ENCODE measurements at regions not wholly inside any gene's neighbourhood (a gene's known extent, or its start where the extent isn't known, plus 50 kb on each side); places are given as distances from the start of the nearest gene placed in this dataset.

GRCh38 chr6:2410656-2411380, 165.4 kb upstream of the GMDS start:
- in situ Hi-C loops (cut with MboI; ENCODE audit: low pct_unique_long_range_greater_than_20kb, low sequenced_read_pairs) = no loop called here
- no peak for DNase-seq

GRCh38 chr6:2407525-2407924, 162.1 kb upstream of the GMDS start:
- DNase-seq = no peak
- in situ Hi-C loops (cut with MboI; ENCODE audit: low pct_unique_long_range_greater_than_20kb, low sequenced_read_pairs) = no loop called here

DNA sequence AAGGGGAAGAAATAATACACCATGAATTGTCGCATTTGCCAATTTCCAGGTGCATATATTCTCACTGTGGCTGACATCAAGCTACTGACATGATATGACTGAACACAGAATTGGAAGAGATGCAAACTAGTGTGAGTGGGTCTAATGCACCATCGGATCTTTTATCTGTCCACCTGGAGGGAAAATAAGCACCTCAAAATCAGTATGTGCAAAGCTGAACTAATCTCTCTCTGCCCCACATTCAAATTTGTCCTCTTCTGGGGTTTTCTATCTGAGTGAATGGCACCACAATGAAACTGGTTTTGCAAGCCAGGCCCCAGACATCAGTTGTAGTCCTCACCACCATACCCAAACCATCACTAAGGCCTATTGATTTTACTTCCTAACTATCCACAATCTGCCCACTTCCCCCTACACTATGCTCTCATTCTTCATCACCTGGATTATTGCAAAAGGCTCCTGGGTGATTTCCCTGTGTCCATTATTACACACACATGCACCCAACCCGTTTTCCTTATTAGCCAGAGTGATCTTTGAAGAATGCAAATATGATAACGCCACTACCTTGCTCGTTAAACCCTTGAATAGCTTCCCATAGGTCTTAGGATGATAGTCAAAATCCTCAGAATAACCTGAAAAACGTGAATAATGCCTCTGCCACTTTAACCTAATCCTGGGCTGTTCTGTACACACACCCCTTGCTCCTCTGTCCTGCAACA, 159.0 kb upstream of the GMDS start:
- in situ Hi-C loops (cut with MboI; ENCODE audit: low pct_unique_long_range_greater_than_20kb, low sequenced_read_pairs) = no loop called here
- DNase-seq = no peak

DNA sequence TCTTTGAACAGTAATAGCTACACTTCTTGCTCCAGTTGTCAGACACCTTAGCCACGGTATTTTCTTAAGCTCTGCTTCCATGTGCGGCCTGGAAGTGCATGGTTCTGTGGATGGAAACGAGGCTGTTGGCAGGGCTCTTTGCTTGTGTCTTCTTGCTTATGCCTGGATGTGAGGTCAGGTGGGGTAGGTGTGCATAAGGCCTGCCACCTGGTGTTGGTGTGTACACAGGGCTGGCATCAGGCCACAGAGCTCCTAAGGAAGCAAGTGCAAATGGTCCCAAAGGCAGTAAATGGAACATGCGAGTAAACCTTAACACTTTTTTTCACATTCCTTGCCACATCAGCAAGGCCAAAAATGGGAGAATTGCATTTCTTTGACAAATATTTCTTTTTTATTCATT, 158.1 kb upstream of the GMDS start:
- no peak for DNase-seq
- in situ Hi-C loops (cut with MboI; ENCODE audit: low pct_unique_long_range_greater_than_20kb, low sequenced_read_pairs) = no loop called here

- in situ Hi-C loops (cut with MboI; ENCODE audit: low pct_unique_long_range_greater_than_20kb, low sequenced_read_pairs) = no loop called here
- no peak for DNase-seq
Observed at GRCh38 chr6:2396846-2397630, 151.6 kb upstream of the GMDS start.

DNA sequence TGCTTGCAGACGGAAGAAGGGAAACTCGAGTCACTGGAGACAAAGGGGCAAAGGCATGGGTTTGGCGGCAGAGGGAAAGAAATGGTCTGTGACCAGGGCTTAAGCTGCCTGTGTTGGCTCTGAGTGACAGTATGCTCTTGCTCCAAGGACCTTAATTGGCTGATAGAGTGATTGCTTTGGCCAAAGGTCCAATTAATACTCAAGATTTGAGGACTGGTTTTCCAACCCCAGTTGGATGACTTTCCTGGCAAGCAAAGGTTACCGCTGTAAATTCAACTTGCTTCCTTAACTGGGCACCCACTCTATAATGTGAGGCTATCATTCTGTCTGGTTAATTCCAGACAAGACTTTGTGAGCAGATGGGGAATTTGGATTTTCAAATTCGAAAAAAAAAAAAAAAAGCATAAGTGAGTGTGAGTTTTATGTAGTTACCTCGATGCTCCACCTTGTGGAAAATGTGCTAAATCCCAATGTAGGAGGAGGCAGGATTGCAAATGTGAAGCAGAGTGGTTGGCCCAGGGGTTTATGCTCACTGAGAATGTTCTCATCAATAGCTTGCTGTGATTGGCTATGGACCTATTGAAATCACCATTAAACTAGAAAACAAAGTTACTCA, 150.7 kb upstream of the GMDS start:
- DNase-seq = no peak
- in situ Hi-C loops (cut with MboI; ENCODE audit: low pct_unique_long_range_greater_than_20kb, low sequenced_read_pairs) = no loop called here

DNA sequence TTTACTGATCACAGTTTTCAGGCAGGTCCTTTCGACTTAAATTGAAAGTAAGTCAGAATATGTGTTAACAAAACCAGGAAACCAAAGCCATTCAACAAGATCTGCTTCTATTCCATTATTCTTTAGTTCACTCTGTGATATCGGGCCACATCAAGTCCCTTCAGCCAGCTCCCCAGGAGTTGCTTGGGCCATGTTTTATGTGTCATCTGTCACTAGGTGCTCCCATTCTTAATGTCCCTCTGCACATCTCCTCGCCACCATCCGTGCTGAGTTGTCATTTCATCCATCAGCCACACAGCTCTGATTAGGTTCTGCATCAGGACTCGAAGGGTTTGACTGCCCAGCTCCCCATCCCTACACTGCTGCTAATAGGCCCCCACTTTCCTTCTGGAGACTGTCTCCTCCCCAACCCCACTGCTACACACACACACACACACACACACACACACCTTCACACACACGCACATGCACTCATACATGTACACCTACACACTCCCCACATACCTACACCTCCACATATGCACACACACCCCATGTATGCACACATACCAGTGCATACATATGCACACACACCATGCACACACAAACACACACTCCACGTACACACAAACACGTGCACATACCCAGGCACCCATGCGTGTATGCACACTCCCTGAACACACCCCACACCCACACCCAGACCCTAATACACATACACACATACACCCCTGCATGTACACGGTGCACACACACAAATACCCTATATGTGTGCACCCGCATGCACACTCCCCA, 143.3 kb upstream of the GMDS start:
- DNase-seq = no peak
- in situ Hi-C loops (cut with MboI; ENCODE audit: low pct_unique_long_range_greater_than_20kb, low sequenced_read_pairs) = no loop called here

- DNase-seq = no peak
- in situ Hi-C loops (cut with MboI; ENCODE audit: low pct_unique_long_range_greater_than_20kb, low sequenced_read_pairs) = no loop called here
Observed at GRCh38 chr6:2387445-2387844, 142.0 kb upstream of the GMDS start.

GRCh38 chr6:2385471-2385983, 140.1 kb upstream of the GMDS start:
- DNase-seq = no peak
- in situ Hi-C loops (cut with MboI; ENCODE audit: low pct_unique_long_range_greater_than_20kb, low sequenced_read_pairs) = no loop called here

DNA sequence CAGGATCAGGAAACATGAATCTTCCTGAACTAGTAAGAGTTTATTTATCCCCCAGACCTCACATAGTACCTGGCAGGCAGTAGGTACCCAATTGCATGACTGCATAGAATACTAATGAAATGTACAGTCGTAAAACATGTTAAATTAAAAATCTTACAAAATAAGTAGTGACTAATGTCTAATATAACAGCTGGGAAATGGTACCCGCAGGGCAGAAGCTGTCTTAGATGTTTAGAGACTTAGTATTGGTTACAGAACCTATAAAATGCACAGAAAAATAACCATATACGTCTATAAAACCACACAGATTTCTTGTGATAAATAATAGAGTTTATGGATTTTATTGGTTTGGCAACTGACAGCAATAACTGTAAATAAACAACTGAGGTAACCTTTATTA, 139.1 kb upstream of the GMDS start:
- in situ Hi-C loops (cut with MboI; ENCODE audit: low pct_unique_long_range_greater_than_20kb, low sequenced_read_pairs) = no loop called here
- DNase-seq = no peak

DNA sequence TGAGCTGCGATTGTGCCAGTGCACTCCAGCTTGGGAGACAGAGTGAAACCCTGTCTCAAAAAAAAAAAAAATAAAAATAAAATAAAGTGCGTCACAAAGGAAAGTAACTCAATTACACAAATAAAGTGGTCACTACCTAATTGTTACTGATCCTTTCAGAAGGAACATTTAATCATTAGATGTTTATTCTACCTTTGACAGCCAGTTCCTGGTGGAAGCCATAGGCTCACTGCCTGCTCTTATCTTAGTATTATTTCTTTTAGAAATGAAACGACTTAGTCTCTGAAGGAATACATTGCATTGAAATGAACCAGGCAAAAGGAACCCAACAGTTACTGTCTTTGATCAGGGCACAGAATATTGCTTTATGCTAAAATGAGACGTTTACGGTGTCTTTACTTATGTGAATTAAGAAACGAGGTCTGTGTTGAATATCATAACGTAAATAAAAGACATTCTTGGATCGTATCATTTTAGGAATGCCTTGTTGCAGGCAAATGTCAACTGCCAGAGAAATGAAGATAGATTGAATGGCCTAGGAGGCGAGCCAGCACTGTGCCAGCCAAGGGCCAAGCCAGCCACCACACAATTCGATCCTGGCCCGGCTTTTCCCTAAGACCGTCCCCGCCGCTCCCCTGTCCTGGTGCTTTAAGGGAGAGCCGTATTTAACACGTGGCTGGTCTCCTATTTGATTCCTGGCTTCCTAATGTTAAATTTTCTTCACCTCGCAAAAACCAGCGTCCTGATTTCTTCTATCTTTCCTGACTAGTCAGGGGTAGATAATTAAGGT, 136.7 kb upstream of the GMDS start:
- in situ Hi-C loops (cut with MboI; ENCODE audit: low pct_unique_long_range_greater_than_20kb, low sequenced_read_pairs) = no loop called here
- no peak for DNase-seq

- no peak for DNase-seq
- in situ Hi-C loops (cut with MboI; ENCODE audit: low pct_unique_long_range_greater_than_20kb, low sequenced_read_pairs) = no loop called here
Observed at GRCh38 chr6:2378891-2379652, 133.7 kb upstream of the GMDS start.

GRCh38 chr6:2378046-2378657, 132.7 kb upstream of the GMDS start:
- DNase-seq = no peak
- in situ Hi-C loops (cut with MboI; ENCODE audit: low pct_unique_long_range_greater_than_20kb, low sequenced_read_pairs) = no loop called here

DNA sequence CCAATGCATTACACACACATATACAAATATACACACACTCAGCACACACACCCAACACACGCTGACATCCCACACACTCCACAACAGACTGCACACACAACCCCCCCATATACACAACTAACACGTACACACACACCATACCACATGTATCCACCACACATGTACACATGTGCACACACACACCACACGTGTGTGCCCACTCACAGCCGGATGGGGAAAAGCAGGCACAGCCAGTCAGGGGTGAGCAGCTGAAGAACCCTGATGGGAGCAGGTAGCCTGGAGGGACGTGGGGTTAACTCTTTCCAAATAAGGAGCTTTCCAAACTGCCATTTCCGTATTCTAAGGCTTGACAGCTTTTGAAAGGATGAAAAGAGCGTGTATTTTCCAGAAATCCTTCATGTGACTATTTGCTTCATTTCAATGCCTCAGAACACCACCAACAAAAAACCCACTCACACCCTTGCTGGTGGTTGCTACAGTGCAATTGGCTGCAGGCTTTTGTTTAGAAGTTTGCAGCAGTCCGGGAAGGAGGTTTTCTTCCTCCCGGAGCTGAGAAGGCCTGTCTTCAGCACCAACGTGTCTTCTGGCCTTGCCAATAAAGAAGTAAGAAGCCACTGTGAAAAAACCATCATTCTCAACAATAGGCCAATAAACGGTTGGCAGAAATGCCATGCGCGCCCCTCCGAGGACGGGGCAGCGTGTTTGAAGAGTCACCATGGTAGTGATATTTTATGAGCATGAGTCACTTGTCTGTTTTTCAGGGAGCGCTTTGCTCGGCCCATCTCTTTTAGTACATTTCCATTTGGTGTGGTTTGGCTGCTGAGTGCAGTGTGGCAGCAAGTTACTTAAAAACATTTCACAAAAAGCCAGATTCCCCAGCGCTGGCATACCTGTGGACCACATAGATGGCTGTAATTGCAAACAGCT, 131.3 kb upstream of the GMDS start:
- no peak for DNase-seq
- in situ Hi-C loops (cut with MboI; ENCODE audit: low pct_unique_long_range_greater_than_20kb, low sequenced_read_pairs) = no loop called here

- no peak for DNase-seq
- in situ Hi-C loops (cut with MboI; ENCODE audit: low pct_unique_long_range_greater_than_20kb, low sequenced_read_pairs) = no loop called here
Observed at GRCh38 chr6:2375443-2375842, 130.0 kb upstream of the GMDS start.

- in situ Hi-C loops (cut with MboI; ENCODE audit: low pct_unique_long_range_greater_than_20kb, low sequenced_read_pairs) = loop anchor here (25.0 kb wide), 1 partner anchor 782 kb away; no protein-coding TSS in a partner anchor
- DNase-seq = no peak
Observed at GRCh38 chr6:2369606-2370005, 124.2 kb upstream of the GMDS start.
